Activated B cell treated with CpG ODN at 0.5 μM for 24 hours (primary cell): ENCODE measurements at regions not wholly inside any gene's neighbourhood (a gene's known extent, or its start where the extent isn't known, plus 50 kb on each side); places are given as distances from the start of the nearest gene placed in this dataset.
"Not testable (repeated sequence)": the region's sequence is repeated elsewhere in the genome, so short reads cannot be mapped to it uniquely, and the experiment has no call there.

Source experiments
- ATAC-seq: fragments of 200-7000 bp; cut with Tn5 transposase; one replicate; pipeline ENCODE4 v1.10.0; 2021; ENCODE audit warnings: low read depth, mild to moderate bottlenecking, moderate library complexity
- CTCF ChIA-PET: fragments of 350-600 bp; sonication (Branson Sonifier 250); formaldehyde crosslinking; loops from one replicate; lab custom pipeline; 2021; ENCODE audit warnings: antibody characterized with exemption; lab: Charles Lee
- POLR2A ChIA-PET: fragments of 350-600 bp; sonication (Branson Sonifier 250); formaldehyde crosslinking; loops from one replicate; lab custom pipeline; 2021; ENCODE audit warnings: antibody characterized with exemption; lab: Charles Lee
- DNase-seq: peaks from one replicate; pipeline ENCODE4 v3.0.0; 2022
- H3K27ac Mint-ChIP-seq: one replicate; pipeline ENCODE4 v1.8.0; 2020; ENCODE audit warnings: mixed read lengths
- H3K27me3 Mint-ChIP-seq: one replicate; pipeline ENCODE4 v1.8.0; 2021; ENCODE audit warnings: mixed read lengths
- H3K36me3 Mint-ChIP-seq: one replicate; pipeline ENCODE4 v1.8.0; 2021; ENCODE audit warnings: low read depth, mixed read lengths
- H3K4me1 Mint-ChIP-seq: one replicate; pipeline ENCODE4 v1.8.0; 2021; ENCODE audit warnings: mixed read lengths
- H3K4me3 Mint-ChIP-seq: one replicate; pipeline ENCODE4 v1.8.0; 2020; ENCODE audit warnings: mild to moderate bottlenecking, mixed read lengths
- H3K9me3 Mint-ChIP-seq: one replicate; pipeline ENCODE4 v1.8.0; 2020; ENCODE audit warnings: mixed read lengths
- intact Hi-C: fragments of 100-400 bp; cut with micrococcal nuclease; formaldehyde crosslinking; loops from one replicate; pipeline ENCODE4 v1.15.1; 2024
- TF ChIP-seq, protein P1 (sequence below): fragments of 200-600 bp; IDR thresholded peaks from one replicate; pipeline ENCODE4 v1.8.0; 2022; ENCODE audit warnings: antibody characterized with exemption, mild to moderate bottlenecking

DNA sequence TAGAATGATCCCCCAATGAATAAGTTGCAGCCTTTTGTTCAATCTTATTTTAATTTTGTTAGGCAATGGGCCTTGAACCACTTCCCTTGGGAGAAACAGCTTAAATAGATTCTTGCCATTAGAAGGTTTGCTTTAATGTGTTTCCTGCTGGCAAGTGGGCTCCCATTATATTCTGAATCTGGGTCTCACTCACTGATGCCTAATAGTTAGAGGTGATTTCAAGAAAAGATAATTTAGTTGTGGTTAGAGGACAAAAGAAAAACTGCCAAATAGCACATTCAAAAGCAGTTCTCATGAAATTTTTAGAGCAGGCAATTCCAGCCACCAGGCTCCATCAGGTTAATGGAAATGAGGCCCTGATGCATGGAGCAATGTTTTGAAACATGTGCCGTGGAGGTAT is 362.6 kb upstream of the CHORDC1 start:
- H3K36me3 Mint-ChIP-seq, result no peaks in the 10 kb centered on the region
- H3K4me3 Mint-ChIP-seq, result no peak overlapping the region
- DNase-seq (no peak), ATAC-seq (no peak)
- ChIA-PET POLR2A (no interaction called here), CTCF (no interaction called here)
- no peak overlapping the region for H3K27ac Mint-ChIP-seq
- intact Hi-C loops, result no loop called here
- H3K9me3 Mint-ChIP-seq, result peaks cover 7% of the 10 kb centered on the region
- TF ChIP-seq, protein P1, sequence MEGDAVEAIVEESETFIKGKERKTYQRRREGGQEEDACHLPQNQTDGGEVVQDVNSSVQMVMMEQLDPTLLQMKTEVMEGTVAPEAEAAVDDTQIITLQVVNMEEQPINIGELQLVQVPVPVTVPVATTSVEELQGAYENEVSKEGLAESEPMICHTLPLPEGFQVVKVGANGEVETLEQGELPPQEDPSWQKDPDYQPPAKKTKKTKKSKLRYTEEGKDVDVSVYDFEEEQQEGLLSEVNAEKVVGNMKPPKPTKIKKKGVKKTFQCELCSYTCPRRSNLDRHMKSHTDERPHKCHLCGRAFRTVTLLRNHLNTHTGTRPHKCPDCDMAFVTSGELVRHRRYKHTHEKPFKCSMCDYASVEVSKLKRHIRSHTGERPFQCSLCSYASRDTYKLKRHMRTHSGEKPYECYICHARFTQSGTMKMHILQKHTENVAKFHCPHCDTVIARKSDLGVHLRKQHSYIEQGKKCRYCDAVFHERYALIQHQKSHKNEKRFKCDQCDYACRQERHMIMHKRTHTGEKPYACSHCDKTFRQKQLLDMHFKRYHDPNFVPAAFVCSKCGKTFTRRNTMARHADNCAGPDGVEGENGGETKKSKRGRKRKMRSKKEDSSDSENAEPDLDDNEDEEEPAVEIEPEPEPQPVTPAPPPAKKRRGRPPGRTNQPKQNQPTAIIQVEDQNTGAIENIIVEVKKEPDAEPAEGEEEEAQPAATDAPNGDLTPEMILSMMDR, result no peak
- H3K27me3 Mint-ChIP-seq, result no peaks in the 10 kb centered on the region
- H3K4me1 Mint-ChIP-seq, result no peaks in the 10 kb centered on the region

DNA sequence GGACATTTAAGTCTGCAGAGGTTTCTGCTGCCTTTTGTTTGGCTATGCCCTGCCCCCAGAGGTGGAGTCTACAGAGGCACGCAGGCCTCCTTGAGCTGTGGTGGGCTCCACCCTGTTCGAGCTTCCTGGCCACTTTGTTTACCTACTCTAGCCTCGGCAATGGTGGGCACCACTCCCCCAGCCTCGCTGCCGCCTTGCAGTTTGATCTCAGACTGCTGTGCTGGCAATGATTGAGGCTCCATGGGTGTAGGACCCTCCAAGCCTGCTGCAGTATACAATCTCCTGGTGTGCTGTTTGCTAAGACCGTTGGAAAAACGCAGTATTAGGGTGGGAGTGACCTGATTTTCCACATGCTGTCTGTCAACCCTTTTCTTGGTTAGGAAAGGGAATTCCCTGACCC is 360.1 kb upstream of the CHORDC1 start:
- H3K27ac Mint-ChIP-seq, ATAC-seq: not testable (repeated sequence)
- H3K9me3 Mint-ChIP-seq, result peaks cover 11% of the 10 kb centered on the region

DNA sequence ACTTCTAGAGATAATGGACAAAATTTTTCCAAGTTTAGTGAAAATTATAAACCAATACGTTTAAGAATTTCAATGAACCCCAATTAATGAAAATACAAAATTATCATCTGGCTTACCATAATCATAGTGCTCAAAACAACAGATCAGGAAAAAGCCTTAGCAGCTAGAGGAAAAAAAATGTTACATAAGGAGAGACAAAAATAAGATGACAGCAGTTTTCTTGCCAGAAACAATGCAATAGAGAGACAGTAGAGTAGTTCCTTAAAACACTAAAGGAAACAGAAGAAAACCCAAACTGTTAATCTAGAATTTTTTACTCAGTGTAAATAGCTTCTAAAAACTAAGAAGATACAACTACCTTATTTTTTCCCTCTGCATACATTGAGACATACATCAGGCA is 341.7 kb upstream of the CHORDC1 start:
- Mint-ChIP-seq H3K9me3 (peaks cover 15% of the 10 kb centered on the region), H3K36me3 (no peaks in the 10 kb centered on the region), H3K4me3 (no peak overlapping the region), H3K27ac (no peak overlapping the region), H3K27me3 (no peaks in the 10 kb centered on the region), H3K4me1 (no peaks in the 10 kb centered on the region)
- intact Hi-C loops, result no loop called here
- POLR2A ChIA-PET, result no interaction called here
- no peak for ATAC-seq
- CTCF ChIA-PET, result no interaction called here
- no peak for DNase-seq
- TF ChIP-seq, protein P1, result no peak

More for the DNA sequence above, 360.1 kb upstream of the CHORDC1 start:
- POLR2A ChIA-PET, H3K36me3 Mint-ChIP-seq, H3K4me3 Mint-ChIP-seq, H3K4me1 Mint-ChIP-seq, H3K27me3 Mint-ChIP-seq, CTCF ChIA-PET, DNase-seq, intact Hi-C loops: not testable (repeated sequence)

DNA sequence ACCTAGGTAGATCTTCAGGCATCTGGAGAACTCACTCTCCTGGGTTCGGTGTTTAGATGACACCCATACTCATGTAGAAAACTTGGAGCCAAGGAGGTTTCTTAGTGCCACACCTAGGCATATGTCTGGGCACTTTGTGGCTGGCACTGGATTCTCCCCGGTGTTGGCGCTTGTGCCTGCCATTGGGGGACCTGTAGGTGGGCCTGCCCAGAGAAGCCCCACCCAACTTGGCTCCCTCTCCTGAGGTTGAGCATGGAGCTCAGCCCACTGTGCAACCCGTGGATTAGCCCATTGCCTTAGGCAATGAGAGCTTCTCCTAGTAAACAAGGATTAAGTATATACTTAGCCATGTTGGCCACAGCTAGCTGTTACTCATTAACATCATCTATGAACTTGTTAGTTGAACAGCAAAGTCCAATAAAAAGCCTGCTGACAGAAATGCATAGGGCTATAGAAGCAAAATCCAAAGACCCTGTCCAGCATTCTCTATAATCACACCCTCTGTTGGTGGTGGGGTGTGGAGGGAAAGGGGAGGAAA is 335.5 kb upstream of the CHORDC1 start:
- ChIA-PET POLR2A (no interaction called here), CTCF (no interaction called here)
- H3K9me3 Mint-ChIP-seq, result peaks cover 18% of the 10 kb centered on the region
- TF ChIP-seq, protein P1, result no peak
- H3K27ac Mint-ChIP-seq, result no peak overlapping the region
- no peak overlapping the region for H3K4me3 Mint-ChIP-seq
- no peaks in the 10 kb centered on the region for H3K36me3 Mint-ChIP-seq
- DNase-seq (no peak), ATAC-seq (no peak)
- no peaks in the 10 kb centered on the region for H3K4me1 Mint-ChIP-seq
- intact Hi-C loops, result no loop called here
- no peaks in the 10 kb centered on the region for H3K27me3 Mint-ChIP-seq

DNA sequence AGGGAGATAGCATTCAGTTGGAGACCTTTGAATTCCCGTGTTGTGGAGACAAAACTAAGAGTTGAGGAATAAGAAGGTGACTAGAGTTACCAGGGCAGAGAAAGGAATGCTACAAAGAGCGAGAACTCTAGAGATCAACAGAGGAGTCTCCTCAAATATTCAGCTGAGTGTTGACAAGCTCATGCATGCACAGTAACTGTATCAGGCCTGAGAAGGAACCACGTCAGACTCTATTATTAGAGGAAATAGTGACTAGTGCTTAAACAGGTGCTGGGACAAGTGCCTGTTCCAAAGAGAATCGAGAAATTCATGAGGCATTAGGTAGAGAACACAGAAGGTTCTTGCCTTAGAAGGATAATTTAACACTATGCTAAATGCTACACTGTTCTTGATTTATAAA is 333.8 kb upstream of the CHORDC1 start:
- Mint-ChIP-seq H3K27ac (no peak overlapping the region), H3K27me3 (no peaks in the 10 kb centered on the region), H3K4me3 (no peak overlapping the region), H3K36me3 (no peaks in the 10 kb centered on the region), H3K4me1 (no peaks in the 10 kb centered on the region), H3K9me3 (peaks cover 12% of the 10 kb centered on the region)
- intact Hi-C loops, result no loop called here
- ATAC-seq (no peak), DNase-seq (no peak)
- POLR2A ChIA-PET, result no interaction called here
- CTCF ChIA-PET, result no interaction called here
- TF ChIP-seq, protein P1, result no peak

DNA sequence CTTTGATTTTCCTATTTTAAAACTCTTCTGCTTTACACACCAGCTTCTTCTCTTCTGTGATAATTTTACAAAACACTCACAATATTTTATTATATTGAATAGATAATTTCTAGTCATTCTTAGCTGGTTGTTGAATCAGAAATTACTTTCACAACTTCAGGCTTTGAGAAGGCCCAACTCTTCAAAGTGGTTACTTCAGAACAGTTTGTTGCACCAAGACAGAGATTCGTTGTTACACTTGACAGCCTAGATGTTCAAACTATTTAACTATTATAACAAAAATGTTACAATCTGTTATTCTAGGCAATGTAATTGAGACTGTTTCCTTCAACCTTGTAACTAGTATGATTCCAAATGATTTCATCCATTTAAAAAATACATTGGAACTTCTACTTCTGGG is 333.2 kb upstream of the CHORDC1 start:
- H3K4me1 Mint-ChIP-seq, result no peaks in the 10 kb centered on the region
- TF ChIP-seq, protein P1, result no peak
- H3K9me3 Mint-ChIP-seq, result peaks cover 14% of the 10 kb centered on the region
- H3K36me3 Mint-ChIP-seq, result no peaks in the 10 kb centered on the region
- H3K27ac Mint-ChIP-seq, result no peak overlapping the region
- intact Hi-C loops, result no loop called here
- POLR2A ChIA-PET, result no interaction called here
- no peak for ATAC-seq
- CTCF ChIA-PET, result no interaction called here
- H3K4me3 Mint-ChIP-seq, result no peak overlapping the region
- no peaks in the 10 kb centered on the region for H3K27me3 Mint-ChIP-seq
- DNase-seq, result no peak
